Glomerular visceral epithelial cell (primary cell): ENCODE measurements at regions not wholly inside any gene's neighbourhood (a gene's known extent, or its start where the extent isn't known, plus 50 kb on each side); places are given as distances from the start of the nearest gene placed in this dataset.
"Not testable (repeated sequence)": the region's sequence is repeated elsewhere in the genome, so short reads cannot be mapped to it uniquely, and the experiment has no call there.

Source experiments
- DNase-seq: peaks from one replicate; pipeline ENCODE4 v3.0.0-alpha.2; 2016; ENCODE audit errors: extremely low spot score

GRCh38 chr1:176396604-176397395 is 66.2 kb upstream of the PAPPA2 start:
- DNase-seq = not testable (repeated sequence)

DNA sequence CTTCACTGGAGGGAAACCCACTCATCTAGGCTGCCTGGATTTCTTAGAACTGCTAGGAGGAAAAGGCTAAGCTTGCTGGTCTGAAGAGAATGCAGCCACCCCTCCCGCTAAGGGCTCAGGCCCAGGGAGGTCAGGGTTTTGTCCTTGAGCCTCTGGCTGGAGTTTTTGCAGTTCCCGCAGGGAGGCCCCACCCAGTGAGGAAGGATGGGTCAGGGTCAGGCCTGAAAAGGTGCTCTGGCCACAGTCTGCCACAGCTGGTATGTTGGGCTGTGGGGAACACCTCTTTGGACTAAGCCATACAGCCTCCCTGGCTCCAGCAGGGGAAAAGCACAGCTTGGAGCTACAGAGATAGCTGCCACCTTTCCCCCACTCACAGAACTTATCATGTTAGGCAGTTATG is 71.4 kb upstream of the PAPPA2 start:
- DNase-seq = no peak

GRCh38 chr1:176384841-176385240 is 78.1 kb upstream of the PAPPA2 start:
- no peak for DNase-seq

- DNase-seq = no peak
Observed at GRCh38 chr1:176382163-176382562, 80.8 kb upstream of the PAPPA2 start.

DNA sequence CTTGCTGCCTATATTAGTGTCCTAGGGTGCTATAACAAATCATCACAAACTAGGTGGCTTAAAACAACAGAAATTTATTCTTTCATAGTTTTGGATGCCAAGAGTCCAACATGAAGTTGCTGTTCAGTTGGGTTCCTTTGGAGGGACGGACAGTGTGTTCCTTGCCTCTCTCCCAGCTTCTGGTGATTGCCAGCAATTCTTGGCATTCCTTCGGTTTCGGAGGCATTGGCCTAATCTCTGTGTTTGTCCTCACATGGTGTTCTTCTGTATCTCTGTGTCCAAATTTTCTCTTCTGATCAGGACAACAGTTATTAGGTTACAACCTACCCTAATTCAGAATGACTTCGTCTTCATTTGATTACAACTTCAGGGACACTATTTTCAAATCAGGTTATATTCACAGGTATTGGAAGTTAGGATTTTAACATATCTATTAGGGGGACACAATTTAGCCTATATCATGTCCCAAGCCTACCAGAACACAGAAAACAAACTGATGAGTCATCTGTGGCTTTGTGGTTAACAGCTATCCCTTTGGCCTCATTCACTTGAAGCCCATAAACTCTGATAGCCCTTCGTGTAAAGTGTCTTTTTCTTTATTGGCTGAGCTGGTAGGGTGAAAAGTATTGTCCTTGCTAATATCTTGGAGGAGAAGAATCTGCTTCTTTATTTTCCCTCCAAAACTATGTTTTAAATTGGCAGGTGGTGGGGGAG is 83.2 kb upstream of the PAPPA2 start:
- DNase-seq = no peak

DNA sequence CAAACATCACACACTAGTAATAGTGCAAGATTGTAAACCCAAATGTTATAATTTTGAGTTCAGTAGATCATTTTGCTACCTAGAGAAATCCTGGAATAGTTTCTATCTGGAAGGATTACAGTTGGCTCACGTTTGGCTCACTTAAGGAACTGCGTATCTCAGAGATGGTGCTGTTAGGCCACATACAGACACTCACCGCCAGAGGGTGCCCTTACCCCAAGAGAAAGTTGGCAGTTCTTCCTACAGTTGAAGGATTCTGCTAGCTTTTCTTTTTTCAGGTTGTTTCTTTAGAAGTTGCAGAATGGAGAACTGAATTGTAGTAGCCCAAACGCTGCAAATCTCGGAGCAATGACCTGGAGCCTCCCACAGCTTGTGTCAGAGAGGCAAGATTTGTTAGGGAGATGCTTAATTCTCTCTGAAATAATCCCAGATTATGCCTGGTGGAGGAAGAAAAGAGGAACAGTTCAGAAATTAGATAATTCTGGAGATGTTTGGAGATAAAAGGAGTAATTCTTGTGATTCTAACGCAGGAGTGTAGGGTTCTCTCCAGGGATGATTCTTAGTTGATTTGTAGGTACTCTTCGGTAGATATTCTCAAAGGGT is 87.9 kb upstream of the PAPPA2 start:
- DNase-seq = peak; percentile 60

GRCh38 chr1:176364236-176364905 is 98.6 kb upstream of the PAPPA2 start:
- DNase-seq = no peak

GRCh38 chr1:176349135-176349715 is 113.8 kb upstream of the PAPPA2 start:
- not testable (repeated sequence) for DNase-seq

- no peak for DNase-seq
Observed at GRCh38 chr1:176341656-176342055, 121.3 kb upstream of the PAPPA2 start.

DNA sequence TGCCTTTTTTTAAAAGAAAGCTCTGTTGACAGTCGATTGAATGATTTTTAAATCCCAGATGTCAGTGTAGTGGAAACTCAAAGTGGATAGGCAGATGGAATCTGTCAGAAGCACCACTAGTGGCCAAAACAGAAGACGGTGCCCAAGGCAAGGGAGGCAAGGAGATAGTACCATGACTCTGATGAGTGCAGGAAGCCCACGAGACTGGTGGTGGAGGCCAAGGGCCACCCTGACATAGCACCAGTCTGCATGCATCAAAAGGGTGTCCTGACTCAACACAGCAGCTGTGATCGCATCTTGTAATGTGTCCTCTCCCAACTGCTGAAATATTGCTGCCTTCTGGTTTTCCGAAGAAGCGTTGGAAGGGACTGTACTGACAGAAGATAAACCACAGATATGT is 124.1 kb upstream of the PAPPA2 start:
- no peak for DNase-seq

- no peak for DNase-seq
Observed at GRCh38 chr1:176330782-176331181, 123.7 kb upstream of the COP1 start.

- DNase-seq = no peak
Observed at GRCh38 chr1:176325664-176326063, 118.6 kb upstream of the COP1 start.

DNA sequence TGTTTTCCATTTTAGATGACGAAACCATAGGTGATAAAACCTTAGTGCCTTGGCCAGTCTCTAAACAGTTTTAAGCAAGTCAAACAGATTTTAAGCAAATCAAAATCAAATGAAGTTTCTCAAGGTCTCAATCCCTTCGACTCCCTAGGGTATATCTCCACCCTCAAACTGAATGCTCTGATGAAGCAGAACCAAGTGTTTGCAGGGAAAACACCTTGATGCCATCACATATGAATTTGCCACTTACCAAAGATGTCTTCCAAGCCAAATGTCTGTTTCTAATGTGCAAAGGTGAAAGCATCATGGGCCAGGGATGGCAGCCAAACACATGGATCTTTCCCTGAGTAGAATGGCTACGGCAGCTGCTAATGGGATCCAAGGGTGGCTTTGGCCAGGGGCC is 116.4 kb upstream of the COP1 start:
- DNase-seq = no peak

DNA sequence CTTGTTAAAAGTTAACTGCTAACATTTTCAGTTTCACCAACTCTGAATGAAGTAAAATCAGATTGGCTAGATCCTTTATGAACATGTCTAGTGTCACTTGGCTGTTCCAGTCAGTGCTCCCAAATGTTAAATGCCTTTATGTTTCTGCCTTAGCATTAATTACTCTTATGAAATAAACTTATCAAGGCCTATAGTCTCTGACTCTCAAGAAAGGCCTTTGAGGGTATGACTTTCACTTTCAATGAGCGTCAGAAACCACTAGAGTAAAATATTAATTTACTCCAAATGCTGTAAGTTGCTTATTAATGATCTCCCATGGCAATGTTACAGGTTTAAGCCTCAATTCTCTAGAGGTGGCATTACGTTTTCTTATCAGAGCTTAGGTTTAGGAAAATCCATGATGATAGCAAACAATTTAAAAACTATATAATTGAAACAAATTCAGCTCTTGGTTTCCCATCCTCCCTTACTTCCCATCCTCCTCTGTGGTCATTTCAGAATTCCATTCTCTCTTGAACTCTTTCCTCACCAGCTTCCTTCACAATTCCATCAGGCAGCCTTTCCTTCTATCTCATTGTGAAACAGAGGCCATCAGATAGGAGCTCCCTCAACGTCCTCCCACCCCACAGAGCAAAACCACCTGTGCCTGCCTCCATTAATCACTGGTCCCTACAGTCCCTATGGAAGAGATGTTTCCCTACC is 108.6 kb upstream of the COP1 start:
- DNase-seq = peak; percentile 5

DNA sequence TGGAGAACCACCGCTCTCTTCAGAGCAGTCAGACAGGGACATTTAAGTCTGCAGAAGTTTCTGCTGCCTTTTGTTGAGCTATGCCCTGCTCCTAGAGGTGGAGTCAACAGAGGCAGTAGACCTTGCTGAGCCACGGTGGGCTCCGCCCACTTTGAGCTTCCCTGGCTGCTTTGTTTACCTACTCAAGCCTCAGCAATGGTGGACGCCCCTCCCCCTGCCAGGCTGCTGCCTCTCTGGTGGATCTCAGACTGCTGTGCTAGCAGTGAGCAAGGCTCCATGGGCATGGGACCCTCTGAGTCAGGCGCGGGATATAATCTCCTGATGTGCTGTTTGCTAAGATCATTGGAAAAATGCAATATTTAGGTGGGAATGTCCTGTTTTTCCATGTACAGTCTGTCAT is 89.5 kb upstream of the COP1 start:
- not testable (repeated sequence) for DNase-seq

GRCh38 chr1:176285996-176286395 is 78.9 kb upstream of the COP1 start:
- DNase-seq = no peak

DNA sequence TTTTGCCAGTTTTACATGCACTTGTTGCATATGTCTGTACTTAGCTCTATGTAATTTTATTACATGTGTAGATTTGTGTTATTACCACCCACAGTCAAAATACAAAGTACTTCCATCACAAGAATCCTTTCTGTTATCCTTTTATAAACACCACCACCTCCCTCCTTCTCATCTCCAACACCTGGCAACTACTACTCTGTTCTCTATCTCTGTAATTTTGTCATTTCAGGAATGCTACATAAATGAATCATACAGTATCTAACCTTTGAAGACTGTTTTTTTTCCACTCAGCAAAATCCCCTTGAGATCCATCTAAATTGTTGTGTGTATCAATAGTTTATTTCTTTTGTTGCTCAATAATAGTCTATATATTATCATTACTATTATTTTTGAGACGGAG is 64.5 kb upstream of the COP1 start:
- DNase-seq = no peak
